MCF 10A (cell line): ENCODE measurements at regions not wholly inside any gene's neighbourhood (a gene's known extent, or its start where the extent isn't known, plus 50 kb on each side); places are given as distances from the start of the nearest gene placed in this dataset.
A peak's percentile ranks its signal among the peaks of the same experiment; 100 is the strongest.

Experiments used
- BruUV-seq: library from RNA; stranded (reverse); fragments of 400-500 nt; replicated peaks from 2 replicates; lab custom pipeline; 2021; lab: Mats Ljungman, UMichigan
- CTCF ChIA-PET: fragments of 300-600 bp; sonication (Branson Sonifier 250); formaldehyde crosslinking; extraction: SDS; loops from one replicate; lab custom pipeline; 2021; ENCODE audit warnings: antibody characterized with exemption, inconsistent platforms; lab: Yijun Ruan, JAX
- POLR2A ChIA-PET: fragments of 300-600, 350-650 bp; sonication (Branson Sonifier 250); formaldehyde crosslinking; extraction: SDS; loops from one replicate; lab custom pipeline; 2020; ENCODE audit warnings: antibody characterized with exemption, inconsistent platforms; lab: Yijun Ruan, JAX
- DNase-seq: peaks from one replicate; pipeline ENCODE4 v3.0.0-alpha.2; 2018; ENCODE audit not compliant: unreplicated experiment
- H3K27ac Mint-ChIP-seq: one replicate; pipeline ENCODE4 v1.8.0; 2022; ENCODE audit warnings: mild to moderate bottlenecking, low read depth, mixed read lengths; ENCODE audit not compliant: unreplicated experiment
- H3K27me3 Mint-ChIP-seq: one replicate; pipeline ENCODE4 v1.8.0; 2022; ENCODE audit warnings: mixed read lengths; ENCODE audit not compliant: insufficient read depth, unreplicated experiment
- H3K36me3 Mint-ChIP-seq: one replicate; pipeline ENCODE4 v1.8.0; 2022; ENCODE audit warnings: mild to moderate bottlenecking, moderate library complexity, mixed read lengths; ENCODE audit not compliant: insufficient read depth, unreplicated experiment
- H3K4me1 Mint-ChIP-seq: one replicate; pipeline ENCODE4 v1.8.0; 2022; ENCODE audit warnings: mixed read lengths; ENCODE audit not compliant: insufficient read depth, unreplicated experiment
- H3K4me3 Mint-ChIP-seq: one replicate; pipeline ENCODE4 v1.8.0; 2022; ENCODE audit warnings: mild to moderate bottlenecking, moderate library complexity, mixed read lengths; ENCODE audit not compliant: unreplicated experiment
- H3K9me3 Mint-ChIP-seq: one replicate; pipeline ENCODE4 v1.8.0; 2022; ENCODE audit warnings: mixed read lengths; ENCODE audit not compliant: unreplicated experiment
- CTCF ChIP-seq: fragments of 200-600 bp; IDR thresholded peaks from one replicate; pipeline ENCODE4 v1.8.0; 2022; ENCODE audit warnings: antibody characterized with exemption, mild to moderate bottlenecking; ENCODE audit not compliant: unreplicated experiment
- intact Hi-C: fragments of 100-400 bp; cut with micrococcal nuclease; formaldehyde crosslinking; loops from 2 replicates; pipeline ENCODE4 v1.14.1; 2022

DNA sequence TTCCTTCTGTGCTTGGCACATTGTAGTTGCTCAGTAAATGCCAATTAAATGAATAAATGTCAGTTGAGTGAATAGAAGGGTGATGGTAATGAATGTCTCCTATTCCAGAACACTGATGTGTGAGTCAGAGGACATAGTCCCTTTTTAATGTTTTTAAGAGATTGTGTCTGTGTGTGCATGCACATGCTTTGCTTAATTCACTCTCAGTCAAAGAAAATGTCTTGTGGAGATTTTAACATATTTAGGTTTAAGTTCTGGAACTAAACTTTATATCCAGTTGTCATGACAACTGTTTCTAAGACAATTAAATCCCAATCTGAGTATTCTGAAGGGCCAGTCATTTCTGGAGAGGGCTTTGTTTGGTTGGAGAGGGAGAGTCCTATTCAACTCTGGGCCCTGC, 255.3 kb upstream of the CDH11 start:
- CTCF ChIA-PET: no interaction called here
- Mint-ChIP-seq H3K27ac (no peak overlapping the region), H3K27me3 (no peaks in the 10 kb centered on the region), H3K9me3 (peaks cover 14% of the 10 kb centered on the region), H3K36me3 (peaks cover 4% of the 10 kb centered on the region), H3K4me3 (no peak overlapping the region), H3K4me1 (no peaks in the 10 kb centered on the region)
- TF ChIP-seq CTCF: no peak
- BruUV-seq: no TSS peak
- intact Hi-C loops: no loop called here
- DNase-seq: no peak
- POLR2A ChIA-PET: no interaction called here

- no peak overlapping the region for H3K27ac Mint-ChIP-seq
- POLR2A ChIA-PET: interaction anchor here (0.6 kb wide), 1 partner anchor 175 kb away, joined by 4 read pairs; no protein-coding TSS in a partner anchor
- DNase-seq: peak; percentile 29
- peaks cover 4% of the 10 kb centered on the region for H3K36me3 Mint-ChIP-seq
- no peak for TF ChIP-seq CTCF
- CTCF ChIA-PET: no interaction called here
- intact Hi-C loops: no loop called here
- H3K4me1 Mint-ChIP-seq: no peaks in the 10 kb centered on the region
- H3K4me3 Mint-ChIP-seq: no peak overlapping the region
- peaks cover 8% of the 10 kb centered on the region for H3K9me3 Mint-ChIP-seq
- BruUV-seq: no TSS peak
- H3K27me3 Mint-ChIP-seq: no peaks in the 10 kb centered on the region
These were observed 254.7 kb upstream of the CDH11 start for GRCh38 chr16:65376601-65377000.

- POLR2A ChIA-PET: no interaction called here
- TF ChIP-seq CTCF: no peak
- intact Hi-C loops: no loop called here
- no peaks in the 10 kb centered on the region for H3K27me3 Mint-ChIP-seq
- H3K9me3 Mint-ChIP-seq: no peaks in the 10 kb centered on the region
- no peaks in the 10 kb centered on the region for H3K4me1 Mint-ChIP-seq
- DNase-seq: peak; percentile 28
- H3K4me3 Mint-ChIP-seq: no peak overlapping the region
- no TSS peak for BruUV-seq
- no peak overlapping the region for H3K27ac Mint-ChIP-seq
- peaks cover 4% of the 10 kb centered on the region for H3K36me3 Mint-ChIP-seq
- CTCF ChIA-PET: no interaction called here
These were observed 253.8 kb upstream of the CDH11 start for GRCh38 chr16:65375651-65376050.

- Mint-ChIP-seq H3K36me3 (peaks cover 4% of the 10 kb centered on the region), H3K4me1 (no peaks in the 10 kb centered on the region), H3K4me3 (no peak overlapping the region), H3K9me3 (peaks cover 11% of the 10 kb centered on the region), H3K27me3 (no peaks in the 10 kb centered on the region), H3K27ac (no peak overlapping the region)
- TF ChIP-seq CTCF: no peak
- no peak for DNase-seq
- CTCF ChIA-PET: no interaction called here
- POLR2A ChIA-PET: no interaction called here
- intact Hi-C loops: no loop called here
- no TSS peak for BruUV-seq
These were observed 251.2 kb upstream of the CDH11 start for GRCh38 chr16:65373097-65373496.
